GM23338 (cell line): ENCODE measurements at regions not wholly inside any gene's neighbourhood (a gene's known extent, or its start where the extent isn't known, plus 50 kb on each side); places are given as distances from the start of the nearest gene placed in this dataset.

Source experiments
- EZH2phosphoT487 ChIP-seq: fragments of 200-600 bp; sonication (generic); IDR thresholded peaks from one replicate; pipeline ENCODE4 v1.8.1; 2018; ENCODE audit warnings: antibody characterized with exemption; ENCODE audit not compliant: unreplicated experiment
- TF ChIP-seq, protein P1 (sequence below), 2 experiments: fragments of 200-600 bp in 1 of 2; sonication (generic) in 1 of 2; conservative IDR thresholded peaks; 2 replicates each; pipeline versions ENCODE4 v1.5.1 to v1.6.1; 2016 to 2017; ENCODE audit warnings: antibody characterized with exemption in 2 of 2, low read depth in 2 of 2, mild to moderate bottlenecking in 2 of 2, moderate library complexity in 1 of 2

DNA sequence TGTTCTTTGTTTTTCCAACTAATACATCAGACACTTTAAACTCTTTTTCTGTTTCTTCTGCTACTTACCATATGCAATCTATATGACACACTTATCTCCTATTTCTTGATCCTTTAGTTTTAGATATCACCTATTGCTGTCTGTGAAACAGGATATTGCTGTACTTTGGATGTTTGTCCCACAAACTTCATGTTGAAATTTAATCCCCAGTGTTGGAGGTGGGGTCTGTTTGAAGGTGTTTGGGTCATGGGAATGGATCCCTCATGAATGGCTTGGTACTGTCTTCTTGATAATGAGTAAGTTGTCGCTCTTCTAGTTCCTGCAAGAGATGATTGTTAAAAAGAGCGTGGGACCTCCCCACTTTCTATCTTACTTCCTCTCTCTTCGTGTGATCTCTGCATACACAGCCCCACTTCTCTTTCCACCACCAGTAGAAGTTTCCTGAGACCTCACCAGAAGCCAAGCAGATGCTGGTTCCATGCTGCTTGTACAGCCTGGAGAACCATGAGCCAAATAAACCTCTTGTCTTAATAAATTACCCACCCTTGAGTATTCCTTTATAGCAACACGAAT is 244.2 kb downstream of the NHLRC3 start:
- TF ChIP-seq EZH2phosphoT487 = no peak
- TF ChIP-seq, protein P1, sequence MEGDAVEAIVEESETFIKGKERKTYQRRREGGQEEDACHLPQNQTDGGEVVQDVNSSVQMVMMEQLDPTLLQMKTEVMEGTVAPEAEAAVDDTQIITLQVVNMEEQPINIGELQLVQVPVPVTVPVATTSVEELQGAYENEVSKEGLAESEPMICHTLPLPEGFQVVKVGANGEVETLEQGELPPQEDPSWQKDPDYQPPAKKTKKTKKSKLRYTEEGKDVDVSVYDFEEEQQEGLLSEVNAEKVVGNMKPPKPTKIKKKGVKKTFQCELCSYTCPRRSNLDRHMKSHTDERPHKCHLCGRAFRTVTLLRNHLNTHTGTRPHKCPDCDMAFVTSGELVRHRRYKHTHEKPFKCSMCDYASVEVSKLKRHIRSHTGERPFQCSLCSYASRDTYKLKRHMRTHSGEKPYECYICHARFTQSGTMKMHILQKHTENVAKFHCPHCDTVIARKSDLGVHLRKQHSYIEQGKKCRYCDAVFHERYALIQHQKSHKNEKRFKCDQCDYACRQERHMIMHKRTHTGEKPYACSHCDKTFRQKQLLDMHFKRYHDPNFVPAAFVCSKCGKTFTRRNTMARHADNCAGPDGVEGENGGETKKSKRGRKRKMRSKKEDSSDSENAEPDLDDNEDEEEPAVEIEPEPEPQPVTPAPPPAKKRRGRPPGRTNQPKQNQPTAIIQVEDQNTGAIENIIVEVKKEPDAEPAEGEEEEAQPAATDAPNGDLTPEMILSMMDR (conservative IDR thresholded peaks at IDR 0.05; ENCODE audit: low read depth in 2 of 2) = no peak
